B cell (primary cell): ENCODE measurements at regions not wholly inside any gene's neighbourhood (a gene's known extent, or its start where the extent isn't known, plus 50 kb on each side); places are given as distances from the start of the nearest gene placed in this dataset.

Experiments used
- CTCF ChIP-seq: fragments of 200-600 bp; IDR thresholded peaks from one replicate; pipeline ENCODE4 v1.8.0; 2022; ENCODE audit warnings: antibody characterized with exemption, mild to moderate bottlenecking
- EZH2 ChIP-seq: IDR thresholded peaks from 2 replicates; pipeline ENCODE4 v1.6.1; 2012; ENCODE audit warnings: borderline replicate concordance, low read depth, mild to moderate bottlenecking, moderate library complexity, low read length; ENCODE audit not compliant: insufficient read depth, poor library complexity, severe bottlenecking

- TF ChIP-seq EZH2 (no peak), CTCF (no peak)
Measured at GRCh38 chr16:85503679-85504231, 109.4 kb upstream of the GSE1 start.
